ENCODE measurements at regions not wholly inside any gene's neighbourhood (a gene's known extent, or its start where the extent isn't known, plus 50 kb on each side); places are given as distances from the start of the nearest gene placed in this dataset.

DNA sequence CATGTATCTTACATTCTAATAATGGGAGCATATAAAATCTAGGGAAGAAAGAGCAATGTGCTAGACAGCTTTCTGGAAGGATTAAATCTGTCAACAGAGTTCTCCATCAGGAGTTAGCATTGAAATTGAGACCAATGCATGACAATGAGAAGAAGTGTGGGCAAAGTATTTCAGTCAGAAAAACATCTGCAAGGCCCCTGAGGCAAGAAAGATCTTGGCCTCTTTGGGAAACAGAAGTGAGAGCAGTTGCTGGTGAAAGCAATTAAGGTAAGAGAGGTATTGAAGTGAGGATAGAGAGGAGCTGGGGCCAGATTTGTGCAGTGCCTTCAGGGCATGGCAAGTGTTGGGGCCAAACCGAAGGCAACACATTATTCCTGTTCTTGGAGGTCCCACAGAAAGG is 999.1 kb downstream of the STPG2 start:
- TF ChIP-seq, protein P1, sequence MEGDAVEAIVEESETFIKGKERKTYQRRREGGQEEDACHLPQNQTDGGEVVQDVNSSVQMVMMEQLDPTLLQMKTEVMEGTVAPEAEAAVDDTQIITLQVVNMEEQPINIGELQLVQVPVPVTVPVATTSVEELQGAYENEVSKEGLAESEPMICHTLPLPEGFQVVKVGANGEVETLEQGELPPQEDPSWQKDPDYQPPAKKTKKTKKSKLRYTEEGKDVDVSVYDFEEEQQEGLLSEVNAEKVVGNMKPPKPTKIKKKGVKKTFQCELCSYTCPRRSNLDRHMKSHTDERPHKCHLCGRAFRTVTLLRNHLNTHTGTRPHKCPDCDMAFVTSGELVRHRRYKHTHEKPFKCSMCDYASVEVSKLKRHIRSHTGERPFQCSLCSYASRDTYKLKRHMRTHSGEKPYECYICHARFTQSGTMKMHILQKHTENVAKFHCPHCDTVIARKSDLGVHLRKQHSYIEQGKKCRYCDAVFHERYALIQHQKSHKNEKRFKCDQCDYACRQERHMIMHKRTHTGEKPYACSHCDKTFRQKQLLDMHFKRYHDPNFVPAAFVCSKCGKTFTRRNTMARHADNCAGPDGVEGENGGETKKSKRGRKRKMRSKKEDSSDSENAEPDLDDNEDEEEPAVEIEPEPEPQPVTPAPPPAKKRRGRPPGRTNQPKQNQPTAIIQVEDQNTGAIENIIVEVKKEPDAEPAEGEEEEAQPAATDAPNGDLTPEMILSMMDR (conservative IDR thresholded peaks at IDR 0.05; ENCODE audit: low read length): no peak
- TF ChIP-seq EZH2phosphoT487 (IDR thresholded peaks at IDR 0.05; ENCODE audit: borderline replicate concordance, low read depth, low read length): no peak

Data from OCI-LY7 (cell line).